NCI-H2227 (cell line): ENCODE measurements at regions not wholly inside any gene's neighbourhood (a gene's known extent, or its start where the extent isn't known, plus 50 kb on each side); places are given as distances from the start of the nearest gene placed in this dataset.
A peak's percentile ranks its signal among the peaks of the same experiment; 100 is the strongest.

ENCODE experiments used
- DNase-seq: peaks from one replicate; lab custom pipeline; 2025; ENCODE audit not compliant: unreplicated experiment; lab: John Stamatoyannopoulos, UW

DNA sequence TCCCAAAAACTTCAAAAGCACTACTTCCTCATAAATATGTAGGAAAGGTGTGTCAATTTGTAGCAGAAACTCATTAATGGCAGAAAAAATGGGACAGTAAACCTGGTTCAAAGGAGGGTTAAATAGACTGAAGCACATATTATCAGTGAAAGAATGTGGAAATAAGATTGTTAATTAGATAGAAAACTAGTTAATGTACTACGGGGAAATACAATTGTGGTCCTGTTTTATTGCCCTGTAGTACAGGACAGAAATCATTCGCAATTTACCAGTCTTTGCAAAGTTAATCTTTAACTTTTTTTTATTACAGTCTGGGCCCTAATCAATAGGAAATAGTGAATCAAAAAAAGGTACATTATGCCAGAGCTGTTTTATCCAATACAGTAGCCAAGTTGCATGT, 82.0 kb upstream of the PAK5 start:
- DNase-seq: no peak

GRCh38 chr20:9919271-9920014, 80.6 kb upstream of the PAK5 start:
- DNase-seq: no peak

- no peak for DNase-seq
Observed at GRCh38 chr20:9918348-9918747, 79.5 kb upstream of the PAK5 start.

DNA sequence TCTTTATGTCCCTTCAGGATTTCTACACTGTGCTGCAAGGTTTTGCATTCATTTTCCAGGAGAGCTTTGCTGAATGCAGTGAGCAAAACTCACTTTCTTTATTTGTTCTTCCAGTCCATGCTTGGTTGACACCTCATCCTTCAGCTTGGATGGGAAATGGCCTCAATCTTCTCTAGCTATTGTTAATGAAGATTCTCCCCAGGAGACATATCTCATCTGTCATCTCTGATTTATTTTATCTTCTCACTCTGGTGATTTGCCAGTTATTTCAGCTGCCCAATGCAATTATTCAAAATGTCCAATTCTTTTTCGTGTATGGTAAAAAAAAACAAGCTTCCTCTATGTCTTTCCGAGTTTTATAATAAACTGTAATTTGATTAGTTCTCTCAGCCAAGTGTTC, 77.9 kb upstream of the PAK5 start:
- DNase-seq: no peak

GRCh38 chr20:9912858-9913434, 74.1 kb upstream of the PAK5 start:
- peak; percentile 78 for DNase-seq

DNA sequence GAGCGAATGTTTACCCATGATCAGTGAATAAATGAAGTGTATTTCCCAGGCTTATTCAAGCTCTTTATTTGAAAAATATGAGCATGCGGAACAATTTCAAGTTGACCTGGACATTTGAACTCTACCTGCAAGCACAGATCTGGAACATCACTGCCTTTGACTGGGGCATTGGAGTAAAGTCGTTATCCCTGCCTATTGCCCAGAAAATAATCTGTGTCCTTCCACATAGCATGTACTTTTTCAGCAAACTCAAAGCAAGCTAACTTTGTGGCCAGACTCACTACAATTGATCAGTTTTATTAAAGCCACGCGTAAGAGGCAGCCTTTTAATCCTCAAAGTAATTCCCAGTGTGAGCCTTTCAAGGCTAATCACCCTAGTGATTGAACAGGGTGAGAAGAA, 73.4 kb upstream of the PAK5 start:
- no peak for DNase-seq

DNA sequence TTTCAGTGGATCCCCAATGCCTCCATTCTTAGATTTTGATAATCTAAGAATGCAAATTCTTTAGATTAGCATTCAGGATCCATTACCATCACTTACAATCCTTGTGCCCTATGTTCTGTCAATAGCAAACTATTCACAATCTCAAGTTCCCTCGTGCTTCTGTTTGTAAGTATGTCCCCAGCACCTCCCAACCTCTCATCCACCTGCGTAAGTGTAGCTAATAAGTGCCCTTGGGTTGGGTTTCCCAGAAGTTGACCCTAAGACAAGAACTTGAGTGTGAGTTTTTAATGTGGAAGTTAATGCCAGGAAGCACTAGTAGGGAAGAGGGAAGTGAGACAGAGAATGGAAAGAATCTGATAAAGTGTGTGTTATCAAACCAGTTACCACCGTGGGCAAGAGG, 72.6 kb upstream of the PAK5 start:
- no peak for DNase-seq

- DNase-seq: no peak
Observed at GRCh38 chr20:9909167-9909566, 70.3 kb upstream of the PAK5 start.

GRCh38 chr20:9903048-9903655, 64.3 kb upstream of the PAK5 start:
- no peak for DNase-seq

GRCh38 chr20:9889270-9889981, 50.5 kb upstream of the PAK5 start:
- DNase-seq: no peak
